ENCODE measurements at regions not wholly inside any gene's neighbourhood (a gene's known extent, or its start where the extent isn't known, plus 50 kb on each side); places are given as distances from the start of the nearest gene placed in this dataset.

DNA sequence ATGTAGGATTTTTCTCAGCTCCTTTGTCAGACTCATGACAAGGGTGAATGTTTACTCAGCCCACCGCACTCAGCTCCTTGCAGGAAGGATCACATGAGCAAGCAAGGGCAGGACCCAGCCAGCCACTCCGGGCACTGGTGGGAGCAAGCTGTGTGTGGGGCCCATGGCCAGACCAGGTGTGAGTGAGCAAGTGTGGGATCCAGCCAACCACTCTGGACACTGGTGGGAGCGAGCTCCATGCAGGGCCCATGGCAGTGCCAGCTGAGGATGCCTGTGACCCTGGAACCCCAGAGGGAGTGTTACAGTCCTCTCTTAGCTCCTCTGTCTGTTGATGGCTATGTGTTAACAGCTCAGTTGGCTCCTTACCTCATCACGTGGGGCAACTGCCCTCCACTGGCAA, 2750.6 kb downstream of the PCDH7 start:
- TF ChIP-seq SIN3A (IDR thresholded peaks at IDR 0.05; ENCODE audit: borderline replicate concordance, insufficient read depth, low read depth, low read length): no peak
- TF ChIP-seq, protein P1, sequence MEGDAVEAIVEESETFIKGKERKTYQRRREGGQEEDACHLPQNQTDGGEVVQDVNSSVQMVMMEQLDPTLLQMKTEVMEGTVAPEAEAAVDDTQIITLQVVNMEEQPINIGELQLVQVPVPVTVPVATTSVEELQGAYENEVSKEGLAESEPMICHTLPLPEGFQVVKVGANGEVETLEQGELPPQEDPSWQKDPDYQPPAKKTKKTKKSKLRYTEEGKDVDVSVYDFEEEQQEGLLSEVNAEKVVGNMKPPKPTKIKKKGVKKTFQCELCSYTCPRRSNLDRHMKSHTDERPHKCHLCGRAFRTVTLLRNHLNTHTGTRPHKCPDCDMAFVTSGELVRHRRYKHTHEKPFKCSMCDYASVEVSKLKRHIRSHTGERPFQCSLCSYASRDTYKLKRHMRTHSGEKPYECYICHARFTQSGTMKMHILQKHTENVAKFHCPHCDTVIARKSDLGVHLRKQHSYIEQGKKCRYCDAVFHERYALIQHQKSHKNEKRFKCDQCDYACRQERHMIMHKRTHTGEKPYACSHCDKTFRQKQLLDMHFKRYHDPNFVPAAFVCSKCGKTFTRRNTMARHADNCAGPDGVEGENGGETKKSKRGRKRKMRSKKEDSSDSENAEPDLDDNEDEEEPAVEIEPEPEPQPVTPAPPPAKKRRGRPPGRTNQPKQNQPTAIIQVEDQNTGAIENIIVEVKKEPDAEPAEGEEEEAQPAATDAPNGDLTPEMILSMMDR (IDR thresholded peaks at IDR 0.05): no peak
- TF ChIP-seq POLR2AphosphoS5 (IDR thresholded peaks at IDR 0.05; ENCODE audit: low read depth, low read length): no peak
- CTCF ChIA-PET: no interaction called here
- no peak for ATAC-seq
- Histone ChIP-seq H3K9me3 (ENCODE audit: control insufficient read depth, insufficient read depth, low read depth, low read length) (no peaks in the 10 kb centered on the region), H3K4me3 (ENCODE audit: low read depth in 2 of 2, low read length in 2 of 2) (no peak overlapping the region), H3K36me3 (ENCODE audit: control insufficient read depth, insufficient read depth, low read length) (no peaks in the 10 kb centered on the region; the same call in 1 of the 2 replicates), H3K4me1 (ENCODE audit: control insufficient read depth, insufficient read depth, low read length) (no peaks in the 10 kb centered on the region), H3K27ac (ENCODE audit: low read length) (no peak overlapping the region), H3K27me3 (ENCODE audit: control insufficient read depth, insufficient read depth, low read length) (no peaks in the 10 kb centered on the region)
- POLR2A ChIA-PET: no interaction called here
- no TSS peak for BruUV-seq (replicated peaks)
- intact Hi-C loops (cut with micrococcal nuclease; ENCODE audit: unreplicated experiment): no loop called here
- no peak for DNase-seq (ENCODE audit: low read depth, low spot score)
- in situ Hi-C loops (cut with HindIII; ENCODE audit: low pct_unique_long_range_greater_than_20kb, low sequenced_read_pairs): no loop called here

DNA sequence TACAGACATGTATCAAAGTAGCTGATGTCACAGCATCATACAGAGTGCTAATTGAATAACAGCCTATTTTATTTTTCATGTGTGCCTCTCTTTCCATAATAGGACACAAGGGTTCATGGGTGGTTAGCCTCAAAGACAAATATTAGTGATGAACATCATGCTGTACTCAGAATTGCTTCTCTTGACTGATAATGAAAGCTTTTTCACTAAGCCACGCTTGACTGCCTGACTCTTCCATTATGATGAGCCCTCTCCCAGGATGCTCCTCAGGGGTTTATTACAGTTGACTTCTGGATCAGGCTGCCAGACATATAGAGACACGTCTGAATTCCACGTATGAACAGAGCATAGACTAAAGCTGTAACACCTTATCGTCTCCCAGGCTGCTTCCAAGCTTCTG, 2757.5 kb downstream of the PCDH7 start:
- in situ Hi-C loops (cut with HindIII; ENCODE audit: low pct_unique_long_range_greater_than_20kb, low sequenced_read_pairs): no loop called here
- no peak overlapping the region for H3K4me3 ChIP-seq (ENCODE audit: low read depth in 2 of 2, low read length in 2 of 2)
- no peak for DNase-seq (ENCODE audit: low read depth, low spot score)
- TF ChIP-seq SIN3A (IDR thresholded peaks at IDR 0.05; ENCODE audit: borderline replicate concordance, insufficient read depth, low read depth, low read length) (no peak), TCF7L2 (IDR thresholded peaks at IDR 0.05; ENCODE audit: low read depth, low read length) (no peak), POLR2AphosphoS5 (IDR thresholded peaks at IDR 0.05; ENCODE audit: low read depth, low read length) (no peak)
- TF ChIP-seq, protein P2, sequence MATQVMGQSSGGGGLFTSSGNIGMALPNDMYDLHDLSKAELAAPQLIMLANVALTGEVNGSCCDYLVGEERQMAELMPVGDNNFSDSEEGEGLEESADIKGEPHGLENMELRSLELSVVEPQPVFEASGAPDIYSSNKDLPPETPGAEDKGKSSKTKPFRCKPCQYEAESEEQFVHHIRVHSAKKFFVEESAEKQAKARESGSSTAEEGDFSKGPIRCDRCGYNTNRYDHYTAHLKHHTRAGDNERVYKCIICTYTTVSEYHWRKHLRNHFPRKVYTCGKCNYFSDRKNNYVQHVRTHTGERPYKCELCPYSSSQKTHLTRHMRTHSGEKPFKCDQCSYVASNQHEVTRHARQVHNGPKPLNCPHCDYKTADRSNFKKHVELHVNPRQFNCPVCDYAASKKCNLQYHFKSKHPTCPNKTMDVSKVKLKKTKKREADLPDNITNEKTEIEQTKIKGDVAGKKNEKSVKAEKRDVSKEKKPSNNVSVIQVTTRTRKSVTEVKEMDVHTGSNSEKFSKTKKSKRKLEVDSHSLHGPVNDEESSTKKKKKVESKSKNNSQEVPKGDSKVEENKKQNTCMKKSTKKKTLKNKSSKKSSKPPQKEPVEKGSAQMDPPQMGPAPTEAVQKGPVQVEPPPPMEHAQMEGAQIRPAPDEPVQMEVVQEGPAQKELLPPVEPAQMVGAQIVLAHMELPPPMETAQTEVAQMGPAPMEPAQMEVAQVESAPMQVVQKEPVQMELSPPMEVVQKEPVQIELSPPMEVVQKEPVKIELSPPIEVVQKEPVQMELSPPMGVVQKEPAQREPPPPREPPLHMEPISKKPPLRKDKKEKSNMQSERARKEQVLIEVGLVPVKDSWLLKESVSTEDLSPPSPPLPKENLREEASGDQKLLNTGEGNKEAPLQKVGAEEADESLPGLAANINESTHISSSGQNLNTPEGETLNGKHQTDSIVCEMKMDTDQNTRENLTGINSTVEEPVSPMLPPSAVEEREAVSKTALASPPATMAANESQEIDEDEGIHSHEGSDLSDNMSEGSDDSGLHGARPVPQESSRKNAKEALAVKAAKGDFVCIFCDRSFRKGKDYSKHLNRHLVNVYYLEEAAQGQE (IDR thresholded peaks at IDR 0.05; ENCODE audit: insufficient read depth in 1 of 2, low read depth in 2 of 2, low read length in 1 of 2): no peak
- TF ChIP-seq, protein P1 (IDR thresholded peaks at IDR 0.05): no peak
- no peaks in the 10 kb centered on the region; the same call in 1 of the 2 replicates for H3K36me3 ChIP-seq (ENCODE audit: control insufficient read depth, insufficient read depth, low read length)
- no TSS peak for BruUV-seq (replicated peaks)
- no peak overlapping the region for H3K27ac ChIP-seq (ENCODE audit: low read length)
- H3K4me1 ChIP-seq (ENCODE audit: control insufficient read depth, insufficient read depth, low read length): no peaks in the 10 kb centered on the region
- ChIA-PET CTCF (interaction anchor here (0.6 kb wide), 1 partner anchor 1644 kb away, joined by 7 read pairs; no protein-coding TSS in a partner anchor), POLR2A (no interaction called here)
- intact Hi-C loops (cut with micrococcal nuclease; ENCODE audit: unreplicated experiment): no loop called here
- H3K27me3 ChIP-seq (ENCODE audit: control insufficient read depth, insufficient read depth, low read length): no peaks in the 10 kb centered on the region
- no peaks in the 10 kb centered on the region for H3K9me3 ChIP-seq (ENCODE audit: control insufficient read depth, insufficient read depth, low read depth, low read length)
- no peak for ATAC-seq

Measured in Panc1 (cell line).